GM20431 (cell line): ENCODE measurements at regions not wholly inside any gene's neighbourhood (a gene's known extent, or its start where the extent isn't known, plus 50 kb on each side); places are given as distances from the start of the nearest gene placed in this dataset.
"Not testable (repeated sequence)": the region's sequence is repeated elsewhere in the genome, so short reads cannot be mapped to it uniquely, and the experiment has no call there.

ENCODE experiments used
- in situ Hi-C: fragments of 300-500 bp; cut with MseI, MboI; formaldehyde crosslinking; loops from one replicate; pipeline ENCODE4 v1.15.0; 2020; ENCODE audit warnings: low sequenced_read_pairs; ENCODE audit not compliant: unreplicated experiment

- in situ Hi-C loops, result no loop called here
Measured at GRCh38 chr16:5815570-5816237, 718.1 kb upstream of the EEF2KMT start.

GRCh38 chr16:5801396-5801795 lies 703.8 kb upstream of the EEF2KMT start:
- in situ Hi-C loops, result no loop called here

DNA sequence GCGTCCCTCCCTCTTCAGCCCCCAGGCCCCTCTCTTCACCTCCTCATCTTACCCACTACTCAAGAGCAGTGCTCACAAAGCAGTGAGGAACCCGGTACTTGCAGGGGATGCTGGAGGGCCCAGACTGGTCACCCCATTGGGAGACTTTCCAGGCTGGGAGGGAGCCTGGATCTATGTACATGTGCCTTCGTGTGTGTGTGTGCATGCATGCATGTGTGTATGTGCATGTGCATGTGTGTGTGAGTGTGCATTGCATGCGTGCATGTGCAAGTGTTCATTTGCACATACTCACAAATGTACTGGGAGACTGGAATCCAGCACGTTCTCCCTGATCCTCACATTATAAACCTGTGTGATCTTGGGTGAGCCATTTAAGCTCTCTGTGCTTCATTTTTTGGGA lies 696.0 kb upstream of the EEF2KMT start:
- in situ Hi-C loops, result no loop called here

GRCh38 chr16:5791011-5791657 lies 693.5 kb upstream of the EEF2KMT start:
- in situ Hi-C loops, result no loop called here

- in situ Hi-C loops, result no loop called here
Measured at GRCh38 chr16:5790512-5790911, 692.9 kb upstream of the EEF2KMT start.

DNA sequence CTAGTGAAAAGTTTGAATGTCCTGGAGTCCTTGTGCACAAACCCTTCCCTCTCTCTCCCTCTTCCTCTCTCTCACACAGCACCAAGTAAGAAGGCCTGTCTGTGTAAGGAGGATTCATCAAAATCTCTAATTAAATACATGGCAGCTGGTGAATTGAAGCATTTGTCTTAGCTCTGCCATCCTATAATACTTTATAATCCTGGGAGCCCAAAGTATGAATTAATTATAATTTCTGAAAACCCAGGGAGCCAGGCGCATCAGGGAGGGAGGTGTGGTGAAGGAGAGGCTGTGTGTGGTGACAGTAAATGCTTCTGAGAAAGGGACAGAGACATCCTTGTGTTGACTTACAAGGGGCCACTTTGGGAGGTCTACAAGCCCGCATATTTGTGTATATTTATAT lies 691.4 kb upstream of the EEF2KMT start:
- in situ Hi-C loops, result no loop called here

DNA sequence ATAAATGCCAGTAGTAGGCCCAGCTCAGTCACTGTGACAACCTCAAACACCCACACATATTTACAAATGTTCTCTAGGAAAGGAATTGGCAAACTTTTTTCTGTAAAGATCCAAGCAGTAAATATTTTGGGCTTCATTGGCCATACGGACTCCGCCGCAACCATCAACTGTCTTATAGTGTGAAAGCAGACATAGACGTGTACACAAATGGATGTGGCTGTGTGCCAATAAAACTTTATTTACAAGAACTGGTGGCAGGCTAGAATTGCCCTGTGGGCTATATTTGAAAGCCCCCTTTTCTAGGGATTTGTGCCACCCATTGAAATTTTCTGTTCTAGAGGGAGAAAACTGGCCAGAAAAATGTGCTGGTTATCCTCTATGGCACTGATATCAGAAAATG lies 683.8 kb upstream of the EEF2KMT start:
- in situ Hi-C loops, result no loop called here

DNA sequence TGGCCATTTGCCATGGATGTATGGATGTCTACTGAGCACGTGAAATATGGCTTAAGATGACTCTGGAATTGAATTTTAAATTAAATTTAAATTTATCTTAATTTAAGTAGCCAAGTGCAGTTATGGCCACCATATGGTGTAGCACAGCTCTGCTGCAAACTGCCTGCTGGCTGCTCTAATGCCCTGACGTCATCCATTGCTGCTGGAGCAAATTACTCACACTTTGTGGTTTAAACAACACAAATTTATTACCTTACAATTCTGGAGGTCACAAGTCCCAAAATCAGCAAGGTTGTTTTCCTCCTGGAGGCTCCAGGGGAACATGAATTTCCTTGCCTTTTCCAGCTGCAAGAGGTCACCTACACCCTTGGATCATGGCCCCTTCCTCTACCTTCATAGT lies 679.3 kb upstream of the EEF2KMT start:
- in situ Hi-C loops, result no loop called here

- in situ Hi-C loops, result no loop called here
Measured at GRCh38 chr16:5775916-5776315, 678.3 kb upstream of the EEF2KMT start.

GRCh38 chr16:5770118-5770517 lies 672.5 kb upstream of the EEF2KMT start:
- in situ Hi-C loops, result no loop called here

- in situ Hi-C loops, result no loop called here
Measured at GRCh38 chr16:5769513-5769912, 671.9 kb upstream of the EEF2KMT start.

DNA sequence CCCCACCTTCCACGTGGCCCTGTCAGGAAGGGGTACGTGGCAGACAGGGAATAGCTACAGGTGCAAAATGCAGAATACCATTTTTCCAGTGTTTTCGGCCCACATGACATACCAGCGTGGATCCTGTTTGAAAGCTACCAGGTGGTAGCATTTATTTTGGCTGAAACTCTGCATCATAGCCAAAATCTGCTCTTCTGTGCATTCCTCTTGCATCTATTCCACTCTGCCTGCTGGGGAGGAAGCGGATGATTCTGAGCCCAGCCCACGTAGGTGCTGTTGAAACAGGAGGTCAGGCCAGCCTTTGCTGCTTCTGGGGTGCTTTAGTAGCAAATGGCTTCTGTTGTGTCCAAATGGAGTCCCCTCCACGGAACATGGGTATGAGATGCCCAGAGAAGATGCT lies 670.9 kb upstream of the EEF2KMT start:
- in situ Hi-C loops, result no loop called here

GRCh38 chr16:5763176-5763575 lies 665.6 kb upstream of the EEF2KMT start:
- in situ Hi-C loops, result no loop called here

GRCh38 chr16:5762362-5762761 lies 664.8 kb upstream of the EEF2KMT start:
- in situ Hi-C loops, result no loop called here

DNA sequence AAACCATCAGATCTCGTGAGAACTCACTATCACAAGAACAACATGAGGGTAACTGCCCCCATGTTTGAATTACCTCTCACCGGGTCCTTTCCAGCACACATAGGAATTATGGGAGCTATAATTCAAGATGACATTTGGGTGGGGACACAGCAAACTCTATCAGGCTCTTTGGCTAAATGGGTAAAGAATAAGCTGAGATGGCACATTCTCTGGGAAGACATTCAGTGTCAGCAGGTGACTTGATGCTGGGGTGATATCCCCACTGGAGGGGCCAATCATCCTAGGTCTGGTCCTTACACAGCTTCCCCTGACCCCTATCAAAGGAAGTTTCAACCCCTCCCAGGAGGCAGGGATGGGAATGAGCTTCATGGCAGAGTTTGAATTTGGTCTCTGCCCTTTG lies 664.0 kb upstream of the EEF2KMT start:
- in situ Hi-C loops, result no loop called here

- in situ Hi-C loops, result no loop called here
Measured at GRCh38 chr16:5758281-5758680, 660.7 kb upstream of the EEF2KMT start.

GRCh38 chr16:5756969-5757368 lies 659.4 kb upstream of the EEF2KMT start:
- in situ Hi-C loops, result no loop called here

- in situ Hi-C loops, result no loop called here
Measured at GRCh38 chr16:5753381-5753780, 655.8 kb upstream of the EEF2KMT start.

- in situ Hi-C loops, result no loop called here
Measured at GRCh38 chr16:5751216-5751615, 653.6 kb upstream of the EEF2KMT start.

DNA sequence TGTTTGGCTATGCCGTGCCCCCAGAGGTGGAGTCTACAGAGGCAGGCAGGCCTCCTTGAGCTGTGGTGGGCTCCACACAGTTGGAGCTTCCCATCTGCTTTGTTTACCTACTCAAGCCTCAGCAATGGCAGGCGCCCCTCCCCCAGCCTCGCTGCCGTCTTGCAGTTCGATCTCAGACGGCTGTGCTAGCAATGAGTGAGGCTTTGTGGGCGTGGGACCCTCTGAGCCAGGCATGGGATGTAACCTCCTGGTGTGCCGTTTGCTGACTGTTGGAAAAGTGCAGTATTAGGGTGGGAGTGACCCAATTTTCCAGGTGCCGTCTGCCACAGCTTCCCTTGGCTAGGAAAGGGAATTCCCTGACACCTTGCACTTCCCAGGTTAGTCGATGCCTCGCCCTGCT lies 652.8 kb upstream of the EEF2KMT start:
- in situ Hi-C loops, result not testable (repeated sequence)

DNA sequence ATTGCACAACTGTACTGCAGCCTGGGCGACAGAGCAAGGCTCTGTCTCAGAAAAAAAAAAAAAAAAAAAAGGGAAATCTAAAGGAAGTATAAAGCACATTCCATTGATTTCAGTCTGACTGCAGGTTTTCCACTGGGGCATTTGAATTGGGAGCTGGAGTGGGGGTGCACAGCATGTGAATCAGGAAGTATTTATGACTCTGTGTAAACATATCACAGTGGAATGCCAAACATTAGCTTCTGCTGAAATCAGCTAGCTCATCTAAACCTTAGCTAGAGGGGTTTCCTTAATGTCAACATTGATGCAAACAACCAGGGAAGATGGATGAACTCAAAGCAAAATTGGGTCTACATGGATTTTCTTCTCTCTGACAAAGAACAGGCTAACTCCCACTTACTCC lies 641.0 kb upstream of the EEF2KMT start:
- in situ Hi-C loops, result no loop called here
